HG02642 (cell line): ENCODE measurements at regions not wholly inside any gene's neighbourhood (a gene's known extent, or its start where the extent isn't known, plus 50 kb on each side); places are given as distances from the start of the nearest gene placed in this dataset.
A peak's percentile ranks its signal among the peaks of the same experiment; 100 is the strongest.

ENCODE experiments used
- ATAC-seq: cut with Tn5 transposase; IDR thresholded peaks from one replicate; pipeline ENCODE4 v1.9.1; 2021; ENCODE audit warnings: mild to moderate bottlenecking; ENCODE audit not compliant: unreplicated experiment, poor library complexity

GRCh38 chr9:84393266-84393950 lies 52.9 kb upstream of the SLC28A3 start:
- no peak for ATAC-seq

- ATAC-seq: no peak
These were observed 53.5 kb upstream of the SLC28A3 start for GRCh38 chr9:84394036-84394435.

DNA sequence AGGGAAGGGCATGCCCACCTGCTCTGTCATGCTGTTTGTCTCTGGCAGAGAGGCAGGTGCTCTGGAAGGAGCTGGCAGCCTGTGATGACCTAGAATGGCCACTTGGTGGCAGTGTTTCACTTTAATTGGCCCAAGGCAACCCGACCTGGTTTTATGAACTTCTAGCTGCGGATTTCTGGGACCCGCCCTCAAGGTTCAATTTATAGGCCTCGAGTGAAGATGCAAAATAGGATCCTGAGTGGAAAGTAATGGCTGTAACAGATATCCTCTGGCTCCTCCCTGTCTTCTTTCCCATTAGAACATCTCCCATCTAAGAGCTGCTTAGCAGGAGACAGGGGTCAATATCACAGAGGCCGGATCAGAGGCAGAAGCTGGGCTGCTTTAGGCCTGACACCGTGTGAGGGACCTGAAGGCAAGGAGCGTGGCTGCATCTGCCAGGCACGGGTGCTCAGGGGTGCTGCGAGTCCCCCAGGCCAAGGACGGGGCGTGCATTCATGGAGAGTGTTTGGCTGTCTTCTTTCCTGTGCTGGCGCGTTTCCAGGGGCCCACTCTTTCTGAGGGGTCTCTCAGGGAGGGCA lies 56.7 kb upstream of the SLC28A3 start:
- ATAC-seq: peak; percentile 62

DNA sequence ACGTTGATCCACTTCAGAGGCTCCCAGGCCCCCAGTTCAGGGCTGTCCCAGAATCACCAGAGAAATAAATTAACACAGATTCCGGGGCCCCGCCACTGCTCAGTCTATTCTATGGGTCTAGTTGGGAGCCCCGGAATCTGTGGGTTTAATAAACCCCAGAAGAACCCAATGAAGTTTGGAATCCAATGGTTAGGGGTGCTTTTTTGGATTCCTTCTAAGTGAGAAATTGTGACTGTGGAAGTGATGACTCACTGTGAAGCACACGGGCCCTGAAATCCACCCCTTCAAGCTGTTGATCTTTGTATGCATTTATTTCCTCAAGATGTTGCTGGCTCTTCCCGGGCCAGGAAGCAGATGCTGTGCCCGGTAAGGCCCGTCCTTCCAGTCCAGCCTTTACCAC lies 57.3 kb upstream of the SLC28A3 start:
- ATAC-seq: no peak

- ATAC-seq: no peak
These were observed 62.0 kb upstream of the SLC28A3 start for GRCh38 chr9:84402517-84402916.

DNA sequence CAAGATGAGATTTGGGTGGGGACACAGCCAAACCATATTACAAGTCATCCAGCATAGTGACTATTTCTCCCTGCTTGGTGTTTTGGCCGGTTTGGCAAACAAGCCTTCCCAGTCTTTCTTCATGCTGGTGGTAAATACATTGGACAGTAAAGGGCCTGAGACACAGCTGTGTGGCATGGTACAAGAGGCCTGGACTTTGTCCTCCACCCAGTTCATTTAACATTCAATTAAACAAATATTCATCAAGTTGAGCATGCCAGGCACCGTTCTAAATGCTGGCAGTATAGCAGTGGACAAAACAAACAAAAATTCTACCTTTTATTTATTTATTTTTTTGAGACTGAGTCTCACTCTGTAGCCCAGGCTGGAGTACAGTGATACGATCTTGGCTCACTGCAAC lies 62.7 kb upstream of the SLC28A3 start:
- no peak for ATAC-seq

DNA sequence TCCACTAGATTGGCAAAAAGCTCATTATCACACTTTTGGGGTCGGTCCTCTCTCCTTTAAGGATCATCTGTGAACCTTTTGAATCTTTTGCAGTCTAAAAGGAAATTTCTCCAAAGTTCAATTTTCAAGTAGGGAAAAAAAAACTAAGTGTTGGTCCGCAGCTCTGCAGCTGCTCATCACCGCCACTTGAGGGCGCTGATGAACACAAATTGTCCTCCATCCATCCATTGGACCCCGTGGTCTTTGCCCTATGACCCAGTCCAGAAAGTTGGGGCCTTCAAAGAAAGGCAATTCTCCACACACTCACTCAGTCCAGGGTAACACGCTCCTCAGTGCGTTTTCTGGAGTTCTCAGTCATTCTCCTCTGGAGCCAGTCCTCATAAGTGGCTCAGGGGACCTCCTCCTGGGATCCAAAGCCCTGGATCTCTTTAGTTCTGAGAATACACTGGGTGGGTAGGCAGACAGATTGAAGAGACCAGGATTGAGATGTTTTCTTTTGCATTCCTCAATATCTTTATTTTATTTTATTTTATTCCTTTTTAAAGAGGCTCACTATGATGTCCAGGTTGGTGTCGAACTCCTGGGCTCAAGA lies 63.6 kb upstream of the SLC28A3 start:
- no peak for ATAC-seq

GRCh38 chr9:84405667-84406066 lies 65.1 kb upstream of the SLC28A3 start:
- ATAC-seq: no peak

DNA sequence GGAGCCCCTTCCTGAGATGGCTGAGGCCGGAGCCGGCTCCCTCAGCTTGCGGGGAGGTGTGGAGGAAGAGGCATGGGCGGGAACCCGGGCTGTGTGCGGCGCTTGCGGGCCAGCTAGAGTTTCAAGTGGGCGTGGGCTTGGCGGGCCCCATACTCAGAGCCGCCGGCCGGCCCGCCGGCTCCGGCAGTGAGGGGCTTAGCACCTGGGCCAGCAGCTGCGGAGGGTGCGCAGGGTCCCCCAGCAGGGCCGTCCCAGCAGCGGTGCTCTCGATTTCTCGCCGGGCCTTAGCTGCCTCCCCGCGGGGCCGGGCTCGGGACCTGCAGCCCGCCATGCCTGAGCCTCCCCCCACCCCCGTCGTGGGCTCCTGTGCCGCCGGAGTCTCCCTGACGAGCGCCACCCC lies 67.9 kb upstream of the SLC28A3 start:
- ATAC-seq: no peak

- no peak for ATAC-seq
These were observed 71.2 kb upstream of the SLC28A3 start for GRCh38 chr9:84411683-84412267.

- no peak for ATAC-seq
These were observed 72.1 kb upstream of the SLC28A3 start for GRCh38 chr9:84412654-84413053.

GRCh38 chr9:84413301-84413700 lies 72.7 kb upstream of the SLC28A3 start:
- ATAC-seq: no peak

DNA sequence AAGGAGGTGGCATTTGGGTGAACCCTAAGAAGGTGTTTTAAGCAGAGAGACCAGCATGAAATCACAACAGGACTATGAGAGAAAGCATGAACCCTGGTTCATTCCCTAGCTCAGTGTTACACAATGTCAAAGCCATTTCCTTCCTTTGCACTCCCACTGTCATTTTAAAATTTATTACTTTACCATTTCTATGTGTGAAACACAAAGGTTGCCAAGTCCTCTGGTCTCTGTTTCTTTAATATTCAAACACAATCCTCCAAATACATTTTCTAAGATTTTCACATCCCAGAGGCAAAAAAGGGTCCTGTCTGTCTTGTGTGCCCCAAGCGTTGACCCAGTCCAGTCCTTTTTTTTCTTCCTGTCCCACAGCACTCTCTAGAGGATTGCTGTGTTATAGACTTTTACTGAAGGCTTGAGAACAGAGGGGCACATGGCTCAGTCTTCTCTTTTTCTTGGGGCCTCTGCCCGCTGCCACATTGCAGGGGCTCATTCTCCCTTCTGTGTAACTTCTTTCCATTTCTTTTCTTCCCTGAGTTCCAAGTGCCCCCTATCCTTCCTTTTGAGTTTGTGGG lies 78.6 kb upstream of the SLC28A3 start:
- no peak for ATAC-seq

DNA sequence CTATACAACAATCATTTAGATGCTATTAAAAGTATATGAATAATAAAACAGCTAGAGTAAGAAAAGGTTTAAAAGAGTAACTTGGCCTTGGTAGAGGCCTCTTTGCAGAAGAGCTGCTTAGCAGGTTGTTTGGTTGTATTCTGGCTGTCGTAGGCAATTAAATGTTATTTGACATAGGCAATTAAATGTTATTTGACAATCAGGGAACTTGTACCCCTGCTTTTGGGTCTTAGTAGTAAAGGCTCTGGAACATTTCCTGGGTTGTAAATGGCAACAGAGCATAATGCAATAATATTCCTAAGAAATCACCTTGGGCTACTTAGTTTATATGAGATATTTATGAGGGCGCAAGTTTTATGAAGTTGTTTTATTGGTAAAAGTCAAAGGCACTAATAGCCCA lies 84.4 kb upstream of the SLC28A3 start:
- ATAC-seq: no peak

- no peak for ATAC-seq
These were observed 92.2 kb upstream of the SLC28A3 start for GRCh38 chr9:84432746-84433145.

DNA sequence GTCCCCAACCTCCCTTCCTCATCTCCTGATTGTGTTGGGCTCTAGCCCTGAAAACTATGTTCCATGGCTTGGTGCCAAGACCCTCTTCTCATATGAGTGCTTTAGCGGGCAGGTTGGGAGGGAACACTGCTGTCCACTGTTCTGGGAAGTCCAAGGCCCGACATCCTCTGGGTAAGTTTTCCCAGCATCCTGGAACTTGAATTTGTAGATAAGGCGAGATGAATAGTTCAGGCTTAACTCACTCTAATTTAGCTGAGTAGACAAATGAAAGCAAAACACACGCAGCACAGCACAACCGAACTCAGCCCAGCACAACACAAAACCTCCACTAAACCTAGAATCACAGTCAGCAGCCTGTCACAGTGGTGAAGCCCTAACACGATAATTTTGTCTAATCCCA lies 95.3 kb upstream of the SLC28A3 start:
- no peak for ATAC-seq

GRCh38 chr9:84436386-84437109 lies 96.0 kb upstream of the SLC28A3 start:
- ATAC-seq: no peak

GRCh38 chr9:84438391-84438790 lies 97.8 kb upstream of the SLC28A3 start:
- no peak for ATAC-seq

DNA sequence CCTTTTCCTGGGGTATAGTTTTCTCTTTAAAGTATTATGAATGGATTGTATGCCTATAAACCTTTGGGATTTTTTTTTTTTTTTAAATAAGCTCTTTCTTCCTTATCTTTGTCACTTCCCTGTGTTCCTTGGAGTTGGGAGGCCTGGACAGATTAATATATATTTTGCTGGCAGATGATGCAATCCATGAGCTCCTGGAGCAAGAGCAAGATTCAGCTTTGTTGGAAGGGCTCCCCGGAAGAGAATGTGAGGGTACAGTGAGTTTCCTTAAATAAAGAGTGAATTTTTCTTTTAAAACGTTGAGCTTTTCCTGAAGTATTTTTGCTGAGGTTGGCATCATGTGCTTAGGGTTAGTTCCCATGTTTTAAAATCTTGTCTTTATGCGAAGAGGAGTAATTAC lies 98.7 kb upstream of the SLC28A3 start:
- no peak for ATAC-seq

DNA sequence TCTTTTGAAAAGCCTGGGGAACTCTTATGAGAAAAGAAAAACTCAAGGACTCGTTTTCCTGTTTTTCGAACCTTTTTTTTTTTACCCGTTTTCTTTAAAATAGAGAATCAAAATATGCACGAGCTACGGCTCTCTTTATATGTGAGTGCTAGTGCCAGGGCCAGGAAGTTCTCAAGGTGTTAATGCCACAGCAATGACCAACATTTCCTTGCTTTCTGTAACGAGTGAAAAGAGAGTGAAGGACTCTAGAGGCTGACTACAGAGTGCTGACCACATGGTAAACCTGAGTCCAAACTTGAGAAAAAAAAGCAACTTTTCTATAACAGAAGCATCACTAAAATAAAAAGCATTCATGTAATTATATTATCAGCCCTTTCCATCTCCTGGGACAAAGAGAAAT lies 102.2 kb upstream of the SLC28A3 start:
- ATAC-seq: no peak

- no peak for ATAC-seq
These were observed 105.2 kb upstream of the SLC28A3 start for GRCh38 chr9:84445737-84446136.
